ENCODE measurements at regions not wholly inside any gene's neighbourhood (a gene's known extent, or its start where the extent isn't known, plus 50 kb on each side); places are given as distances from the start of the nearest gene placed in this dataset.
"Not testable (repeated sequence)": the region's sequence is repeated elsewhere in the genome, so short reads cannot be mapped to it uniquely, and the experiment has no call there.

- no peak for TF ChIP-seq CTCF (IDR thresholded peaks at IDR 0.05; ENCODE audit: insufficient read depth, low read depth, low read length)
- no peak for DNase-seq (ENCODE audit: low read depth)
- no peak overlapping the region for H3K4me3 ChIP-seq (ENCODE audit: low read depth, low read length)
Observed at GRCh38 chrX:114210879-114211278, 373.0 kb upstream of the HTR2C start.

GRCh38 chrX:114201622-114202021, 382.3 kb upstream of the HTR2C start:
- no peak overlapping the region for H3K4me3 ChIP-seq (ENCODE audit: low read depth, low read length)
- TF ChIP-seq CTCF (IDR thresholded peaks at IDR 0.05; ENCODE audit: insufficient read depth, low read depth, low read length) = no peak
- DNase-seq (ENCODE audit: low read depth) = no peak

GRCh38 chrX:114181195-114181594, 402.7 kb upstream of the HTR2C start:
- H3K4me3 ChIP-seq (ENCODE audit: low read depth, low read length) = no peak overlapping the region
- no peak for TF ChIP-seq CTCF (IDR thresholded peaks at IDR 0.05; ENCODE audit: insufficient read depth, low read depth, low read length)
- DNase-seq (ENCODE audit: low read depth) = no peak

- DNase-seq (ENCODE audit: low read depth) = no peak
- H3K4me3 ChIP-seq (ENCODE audit: low read depth, low read length) = no peak overlapping the region
- no peak for TF ChIP-seq CTCF (IDR thresholded peaks at IDR 0.05; ENCODE audit: insufficient read depth, low read depth, low read length)
Observed at GRCh38 chrX:114178126-114178525, 405.8 kb upstream of the HTR2C start.

GRCh38 chrX:114167276-114167675, 416.6 kb upstream of the HTR2C start:
- DNase-seq (ENCODE audit: low read depth); H3K4me3 ChIP-seq (ENCODE audit: low read depth, low read length): not testable (repeated sequence)

- no peak for TF ChIP-seq CTCF (IDR thresholded peaks at IDR 0.05; ENCODE audit: insufficient read depth, low read depth, low read length)
Observed at GRCh38 chrX:114166601-114167000, 417.3 kb upstream of the HTR2C start.

GRCh38 chrX:114165537-114165936, 418.3 kb upstream of the HTR2C start:
- no peak overlapping the region for H3K4me3 ChIP-seq (ENCODE audit: low read depth, low read length)
- no peak for TF ChIP-seq CTCF (IDR thresholded peaks at IDR 0.05; ENCODE audit: insufficient read depth, low read depth, low read length)
- DNase-seq (ENCODE audit: low read depth) = no peak

More at GRCh38 chrX:114166601-114167000, 417.3 kb upstream of the HTR2C start:
- H3K4me3 ChIP-seq (ENCODE audit: low read depth, low read length) = no peak overlapping the region
- no peak for DNase-seq (ENCODE audit: low read depth)
